ENCODE measurements at regions not wholly inside any gene's neighbourhood (a gene's known extent, or its start where the extent isn't known, plus 50 kb on each side); places are given as distances from the start of the nearest gene placed in this dataset.

DNA sequence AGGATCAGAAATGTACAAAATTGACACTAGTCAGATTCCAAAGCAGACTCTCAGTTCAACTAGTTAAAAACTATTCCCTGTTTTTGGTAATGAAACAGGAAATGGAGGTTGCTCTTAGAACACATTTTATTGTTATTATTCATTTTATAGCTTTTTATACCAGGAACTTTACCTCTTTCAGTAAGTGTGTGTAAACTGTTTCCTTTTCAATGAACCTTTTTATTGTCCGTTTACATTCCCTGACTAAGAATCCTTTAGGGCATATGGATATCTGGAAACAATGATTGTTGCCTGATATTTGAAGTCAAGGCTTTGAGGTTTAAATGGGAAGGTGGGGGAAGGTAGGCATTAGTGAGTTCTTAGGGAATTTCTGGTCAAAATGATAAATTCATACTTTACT, 1511.4 kb downstream of the ADGRL3 start:
- no peak for TF ChIP-seq POLR2AphosphoS5 (IDR thresholded peaks at IDR 0.05; ENCODE audit: low read depth)
- TF ChIP-seq, protein P1, sequence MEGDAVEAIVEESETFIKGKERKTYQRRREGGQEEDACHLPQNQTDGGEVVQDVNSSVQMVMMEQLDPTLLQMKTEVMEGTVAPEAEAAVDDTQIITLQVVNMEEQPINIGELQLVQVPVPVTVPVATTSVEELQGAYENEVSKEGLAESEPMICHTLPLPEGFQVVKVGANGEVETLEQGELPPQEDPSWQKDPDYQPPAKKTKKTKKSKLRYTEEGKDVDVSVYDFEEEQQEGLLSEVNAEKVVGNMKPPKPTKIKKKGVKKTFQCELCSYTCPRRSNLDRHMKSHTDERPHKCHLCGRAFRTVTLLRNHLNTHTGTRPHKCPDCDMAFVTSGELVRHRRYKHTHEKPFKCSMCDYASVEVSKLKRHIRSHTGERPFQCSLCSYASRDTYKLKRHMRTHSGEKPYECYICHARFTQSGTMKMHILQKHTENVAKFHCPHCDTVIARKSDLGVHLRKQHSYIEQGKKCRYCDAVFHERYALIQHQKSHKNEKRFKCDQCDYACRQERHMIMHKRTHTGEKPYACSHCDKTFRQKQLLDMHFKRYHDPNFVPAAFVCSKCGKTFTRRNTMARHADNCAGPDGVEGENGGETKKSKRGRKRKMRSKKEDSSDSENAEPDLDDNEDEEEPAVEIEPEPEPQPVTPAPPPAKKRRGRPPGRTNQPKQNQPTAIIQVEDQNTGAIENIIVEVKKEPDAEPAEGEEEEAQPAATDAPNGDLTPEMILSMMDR (conservative IDR thresholded peaks at IDR 0.05; ENCODE audit: low read depth in 2 of 2), result no peak
